ENCODE measurements at regions not wholly inside any gene's neighbourhood (a gene's known extent, or its start where the extent isn't known, plus 50 kb on each side); places are given as distances from the start of the nearest gene placed in this dataset.

DNA sequence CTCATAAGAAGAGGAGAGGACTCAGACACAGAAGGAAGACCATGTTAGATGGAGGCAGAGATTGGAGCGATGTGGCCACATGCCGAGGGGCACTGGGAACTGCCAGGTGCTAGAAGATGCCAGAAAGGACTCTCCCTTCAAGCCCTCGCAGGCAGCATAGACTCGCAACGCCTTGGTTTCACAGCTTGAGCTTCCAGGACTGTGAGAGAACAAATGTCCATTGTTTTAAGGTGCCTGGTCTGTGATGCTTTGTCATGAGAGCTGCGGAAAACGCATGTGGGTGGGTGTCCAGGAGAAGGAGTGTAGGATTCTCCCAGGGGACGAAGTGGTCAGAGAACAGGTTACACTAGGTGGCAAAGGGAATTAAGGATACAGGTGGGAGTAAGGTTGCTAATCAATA, 125.9 kb upstream of the USP29 start:
- TF ChIP-seq, protein P1, sequence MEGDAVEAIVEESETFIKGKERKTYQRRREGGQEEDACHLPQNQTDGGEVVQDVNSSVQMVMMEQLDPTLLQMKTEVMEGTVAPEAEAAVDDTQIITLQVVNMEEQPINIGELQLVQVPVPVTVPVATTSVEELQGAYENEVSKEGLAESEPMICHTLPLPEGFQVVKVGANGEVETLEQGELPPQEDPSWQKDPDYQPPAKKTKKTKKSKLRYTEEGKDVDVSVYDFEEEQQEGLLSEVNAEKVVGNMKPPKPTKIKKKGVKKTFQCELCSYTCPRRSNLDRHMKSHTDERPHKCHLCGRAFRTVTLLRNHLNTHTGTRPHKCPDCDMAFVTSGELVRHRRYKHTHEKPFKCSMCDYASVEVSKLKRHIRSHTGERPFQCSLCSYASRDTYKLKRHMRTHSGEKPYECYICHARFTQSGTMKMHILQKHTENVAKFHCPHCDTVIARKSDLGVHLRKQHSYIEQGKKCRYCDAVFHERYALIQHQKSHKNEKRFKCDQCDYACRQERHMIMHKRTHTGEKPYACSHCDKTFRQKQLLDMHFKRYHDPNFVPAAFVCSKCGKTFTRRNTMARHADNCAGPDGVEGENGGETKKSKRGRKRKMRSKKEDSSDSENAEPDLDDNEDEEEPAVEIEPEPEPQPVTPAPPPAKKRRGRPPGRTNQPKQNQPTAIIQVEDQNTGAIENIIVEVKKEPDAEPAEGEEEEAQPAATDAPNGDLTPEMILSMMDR (IDR thresholded peaks at IDR 0.05), result no peak
- no peak for TF ChIP-seq EZH2phosphoT487 (IDR thresholded peaks at IDR 0.05)
- no peak for TF ChIP-seq EZH2 (IDR thresholded peaks at IDR 0.05)
